HEK293 (cell line): ENCODE measurements at regions not wholly inside any gene's neighbourhood (a gene's known extent, or its start where the extent isn't known, plus 50 kb on each side); places are given as distances from the start of the nearest gene placed in this dataset.

Experiments used
- GLIS2 ChIP-seq: fragments of 450-650 bp; formaldehyde crosslinking; IDR thresholded peaks from 2 replicates; pipeline ENCODE4 v1.5.1; 2016; ENCODE audit warnings: missing biosample characterization, missing genetic modification characterization
- KLF9 ChIP-seq: fragments of 450-650 bp; formaldehyde crosslinking; IDR thresholded peaks from 2 replicates; pipeline ENCODE4 v1.5.1; 2016; ENCODE audit warnings: missing biosample characterization, missing genetic modification characterization, low read depth
- ZBTB20 ChIP-seq: fragments of 450-650 bp; formaldehyde crosslinking; IDR thresholded peaks from 2 replicates; pipeline ENCODE4 v1.5.1; 2016; ENCODE audit warnings: missing biosample characterization, missing genetic modification characterization
- ZBTB21 ChIP-seq: fragments of 450-650 bp; formaldehyde crosslinking; IDR thresholded peaks from 2 replicates; pipeline ENCODE4 v1.5.1; 2017; ENCODE audit warnings: missing biosample characterization, missing genetic modification characterization
- ZNF155 ChIP-seq: fragments of 450-650 bp; formaldehyde crosslinking; IDR thresholded peaks from 2 replicates; pipeline ENCODE4 v1.5.1; 2016; ENCODE audit warnings: missing biosample characterization, missing genetic modification characterization
- ZNF184 ChIP-seq: fragments of 450-650 bp; IDR thresholded peaks from 2 replicates; pipeline ENCODE4 v1.5.1; 2018; ENCODE audit warnings: missing biosample characterization, mild to moderate bottlenecking, missing genetic modification characterization
- ZNF274 ChIP-seq, 2 experiments: fragments of 200-500 bp in 1 of 2; fragments of 450-650 bp in 1 of 2; sonication (Bioruptor generic) in 1 of 2; formaldehyde crosslinking in 1 of 2; IDR thresholded peaks; 2 replicates each; pipeline versions ENCODE4 v1.5.1 to v1.6.1; 2014 to 2016; ENCODE audit warnings: borderline replicate concordance in 1 of 2, inconsistent platforms in 1 of 2, low read length in 1 of 2, missing biosample characterization in 1 of 2, missing genetic modification characterization in 1 of 2
- ZNF660 ChIP-seq: fragments of 450-650 bp; IDR thresholded peaks from 2 replicates; pipeline ENCODE4 v1.5.1; 2018; ENCODE audit warnings: missing biosample characterization, mild to moderate bottlenecking, missing genetic modification characterization
- TF ChIP-seq, protein P1 (sequence below): fragments of 450-650 bp; formaldehyde crosslinking; IDR thresholded peaks from 2 replicates; pipeline ENCODE4 v1.5.1; 2016; ENCODE audit warnings: missing biosample characterization, missing genetic modification characterization
- TF ChIP-seq, protein P2 (sequence below): fragments of 450-650 bp; formaldehyde crosslinking; IDR thresholded peaks from 2 replicates; pipeline ENCODE4 v1.5.1; 2016; ENCODE audit warnings: missing biosample characterization, missing genetic modification characterization, low read depth
- TF ChIP-seq, protein P3 (sequence below): fragments of 450-650 bp; IDR thresholded peaks from 2 replicates; pipeline ENCODE4 v1.5.1; 2018; ENCODE audit warnings: missing biosample characterization, mild to moderate bottlenecking, missing genetic modification characterization

DNA sequence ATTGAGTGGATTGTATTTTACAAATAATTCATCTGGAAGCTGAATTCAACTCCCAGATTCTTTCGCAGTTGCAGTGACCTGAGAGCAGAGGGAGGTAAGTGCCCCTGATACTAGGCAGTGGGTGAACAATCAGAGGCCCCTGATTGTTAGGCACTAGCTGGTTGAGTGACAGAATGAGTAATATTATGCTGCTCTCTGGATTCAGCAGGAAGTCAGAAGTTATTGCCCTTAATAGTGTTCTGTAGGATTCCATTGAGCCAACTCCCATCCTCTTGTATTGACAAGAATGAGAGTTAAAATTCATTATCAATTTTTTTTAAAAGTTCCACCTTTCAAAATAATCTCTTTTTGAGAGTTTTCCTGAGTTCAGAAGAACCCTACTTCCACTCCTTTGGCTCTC is 301.2 kb downstream of the DTWD2 start:
- TF ChIP-seq ZNF274 (IDR thresholded peaks at IDR 0.05; ENCODE audit: low read length) (no peak), ZNF274 (tag by site-specific recombination; IDR thresholded peaks at IDR 0.05; ENCODE audit: borderline replicate concordance) (no peak), ZBTB21 (no peak), GLIS2 (tag by site-specific recombination) (no peak), ZBTB20 (tag by site-specific recombination) (no peak), ZNF155 (tag by site-specific recombination) (no peak), ZNF184 (tag by site-specific recombination) (no peak), ZNF660 (tag by site-specific recombination) (no peak), KLF9 (no peak)
- TF ChIP-seq, protein P1, sequence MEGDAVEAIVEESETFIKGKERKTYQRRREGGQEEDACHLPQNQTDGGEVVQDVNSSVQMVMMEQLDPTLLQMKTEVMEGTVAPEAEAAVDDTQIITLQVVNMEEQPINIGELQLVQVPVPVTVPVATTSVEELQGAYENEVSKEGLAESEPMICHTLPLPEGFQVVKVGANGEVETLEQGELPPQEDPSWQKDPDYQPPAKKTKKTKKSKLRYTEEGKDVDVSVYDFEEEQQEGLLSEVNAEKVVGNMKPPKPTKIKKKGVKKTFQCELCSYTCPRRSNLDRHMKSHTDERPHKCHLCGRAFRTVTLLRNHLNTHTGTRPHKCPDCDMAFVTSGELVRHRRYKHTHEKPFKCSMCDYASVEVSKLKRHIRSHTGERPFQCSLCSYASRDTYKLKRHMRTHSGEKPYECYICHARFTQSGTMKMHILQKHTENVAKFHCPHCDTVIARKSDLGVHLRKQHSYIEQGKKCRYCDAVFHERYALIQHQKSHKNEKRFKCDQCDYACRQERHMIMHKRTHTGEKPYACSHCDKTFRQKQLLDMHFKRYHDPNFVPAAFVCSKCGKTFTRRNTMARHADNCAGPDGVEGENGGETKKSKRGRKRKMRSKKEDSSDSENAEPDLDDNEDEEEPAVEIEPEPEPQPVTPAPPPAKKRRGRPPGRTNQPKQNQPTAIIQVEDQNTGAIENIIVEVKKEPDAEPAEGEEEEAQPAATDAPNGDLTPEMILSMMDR, result no peak
- TF ChIP-seq, protein P2, sequence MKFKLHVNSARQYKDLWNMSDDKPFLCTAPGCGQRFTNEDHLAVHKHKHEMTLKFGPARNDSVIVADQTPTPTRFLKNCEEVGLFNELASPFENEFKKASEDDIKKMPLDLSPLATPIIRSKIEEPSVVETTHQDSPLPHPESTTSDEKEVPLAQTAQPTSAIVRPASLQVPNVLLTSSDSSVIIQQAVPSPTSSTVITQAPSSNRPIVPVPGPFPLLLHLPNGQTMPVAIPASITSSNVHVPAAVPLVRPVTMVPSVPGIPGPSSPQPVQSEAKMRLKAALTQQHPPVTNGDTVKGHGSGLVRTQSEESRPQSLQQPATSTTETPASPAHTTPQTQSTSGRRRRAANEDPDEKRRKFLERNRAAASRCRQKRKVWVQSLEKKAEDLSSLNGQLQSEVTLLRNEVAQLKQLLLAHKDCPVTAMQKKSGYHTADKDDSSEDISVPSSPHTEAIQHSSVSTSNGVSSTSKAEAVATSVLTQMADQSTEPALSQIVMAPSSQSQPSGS, result no peak
- TF ChIP-seq, protein P3, sequence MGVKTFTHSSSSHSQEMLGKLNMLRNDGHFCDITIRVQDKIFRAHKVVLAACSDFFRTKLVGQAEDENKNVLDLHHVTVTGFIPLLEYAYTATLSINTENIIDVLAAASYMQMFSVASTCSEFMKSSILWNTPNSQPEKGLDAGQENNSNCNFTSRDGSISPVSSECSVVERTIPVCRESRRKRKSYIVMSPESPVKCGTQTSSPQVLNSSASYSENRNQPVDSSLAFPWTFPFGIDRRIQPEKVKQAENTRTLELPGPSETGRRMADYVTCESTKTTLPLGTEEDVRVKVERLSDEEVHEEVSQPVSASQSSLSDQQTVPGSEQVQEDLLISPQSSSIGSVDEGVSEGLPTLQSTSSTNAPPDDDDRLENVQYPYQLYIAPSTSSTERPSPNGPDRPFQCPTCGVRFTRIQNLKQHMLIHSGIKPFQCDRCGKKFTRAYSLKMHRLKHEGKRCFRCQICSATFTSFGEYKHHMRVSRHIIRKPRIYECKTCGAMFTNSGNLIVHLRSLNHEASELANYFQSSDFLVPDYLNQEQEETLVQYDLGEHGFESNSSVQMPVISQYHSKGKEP (tag by site-specific recombination), result no peak
